MM.1S (cell line): ENCODE measurements at regions not wholly inside any gene's neighbourhood (a gene's known extent, or its start where the extent isn't known, plus 50 kb on each side); places are given as distances from the start of the nearest gene placed in this dataset.

Experiments
- DNase-seq: peaks from one replicate; pipeline ENCODE4 v3.0.0-alpha.2; 2015
- H2AFZ ChIP-seq: fragments of 300-600 bp; sonication (generic); 2 replicates; pipeline ENCODE4 v1.6.0; 2016; ENCODE audit warnings: antibody characterized with exemption, low read length
- H3F3A ChIP-seq: fragments of 300-600 bp; sonication (generic); 2 replicates; pipeline ENCODE4 v1.6.1; 2016; ENCODE audit warnings: mild to moderate bottlenecking, antibody characterized with exemption, low read length, moderate library complexity, mixed read lengths; ENCODE audit not compliant: insufficient read depth
- H3K27ac ChIP-seq: fragments of 300-600 bp; sonication (generic); 2 replicates; pipeline ENCODE4 v1.5.1; 2016; ENCODE audit warnings: mild to moderate bottlenecking, low read length
- H3K27me3 ChIP-seq: fragments of 300-600 bp; sonication (generic); replicated peaks from 2 replicates; pipeline ENCODE4 v1.6.0; 2016; ENCODE audit warnings: low read length; ENCODE audit not compliant: insufficient read depth
- H3K36me3 ChIP-seq: fragments of 300-600 bp; sonication (generic); replicated peaks from 2 replicates; pipeline ENCODE4 v1.6.1; 2016; ENCODE audit warnings: mild to moderate bottlenecking, low read length, mixed read lengths; ENCODE audit not compliant: insufficient read depth
- H3K4me1 ChIP-seq: fragments of 300-600 bp; sonication (generic); 2 replicates; pipeline ENCODE4 v1.6.1; 2016; ENCODE audit warnings: low read length, mixed read lengths
- H3K4me2 ChIP-seq: fragments of 300-600 bp; sonication (generic); 2 replicates; pipeline ENCODE4 v1.6.0; 2016; ENCODE audit warnings: low read depth, low read length
- H3K4me3 ChIP-seq: fragments of 300-600 bp; sonication (generic); 2 replicates; pipeline ENCODE4 v1.5.1; 2016; ENCODE audit warnings: low read length, mixed read lengths
- H3K79me2 ChIP-seq: fragments of 300-600 bp; sonication (generic); 2 replicates; pipeline ENCODE4 v1.6.1; 2016; ENCODE audit warnings: mixed run types, low read length, mixed read lengths
- H3K9ac ChIP-seq: fragments of 300-600 bp; sonication (generic); 2 replicates; pipeline ENCODE4 v1.6.1; 2016; ENCODE audit warnings: low read length, mixed read lengths
- H3K9me2 ChIP-seq: fragments of 300-600 bp; sonication (generic); replicated peaks from 2 replicates; pipeline ENCODE4 v1.6.1; 2016; ENCODE audit warnings: mild to moderate bottlenecking, low read length, mixed read lengths; ENCODE audit not compliant: insufficient read depth
- H3K9me3 ChIP-seq: fragments of 300-600 bp; sonication (generic); replicated peaks from 2 replicates; pipeline ENCODE4 v1.6.1; 2016; ENCODE audit warnings: mild to moderate bottlenecking, low read length, mixed read lengths; ENCODE audit not compliant: insufficient read depth
- H4K20me1 ChIP-seq: fragments of 300-600 bp; sonication (generic); 2 replicates; pipeline ENCODE4 v1.6.1; 2016; ENCODE audit warnings: mild to moderate bottlenecking, low read length, moderate library complexity, mixed read lengths; ENCODE audit not compliant: insufficient read depth
- EZH2 ChIP-seq: fragments of 300-600 bp; sonication (generic); optimal IDR thresholded peaks from 2 replicates; pipeline ENCODE3; 2017; ENCODE audit warnings: low read depth, mild to moderate bottlenecking, antibody characterized with exemption, low read length, mixed read lengths
- EZH2phosphoT487 ChIP-seq: fragments of 300-600 bp; sonication (generic); IDR thresholded peaks from 2 replicates; pipeline ENCODE4 v1.6.1; 2018; ENCODE audit warnings: antibody characterized with exemption, low read length
- TF ChIP-seq, protein P1 (sequence below): fragments of 300-600 bp; sonication (generic); IDR thresholded peaks from 2 replicates; pipeline ENCODE4 v1.5.1; 2016; ENCODE audit warnings: antibody characterized with exemption, low read length, mixed read lengths

DNA sequence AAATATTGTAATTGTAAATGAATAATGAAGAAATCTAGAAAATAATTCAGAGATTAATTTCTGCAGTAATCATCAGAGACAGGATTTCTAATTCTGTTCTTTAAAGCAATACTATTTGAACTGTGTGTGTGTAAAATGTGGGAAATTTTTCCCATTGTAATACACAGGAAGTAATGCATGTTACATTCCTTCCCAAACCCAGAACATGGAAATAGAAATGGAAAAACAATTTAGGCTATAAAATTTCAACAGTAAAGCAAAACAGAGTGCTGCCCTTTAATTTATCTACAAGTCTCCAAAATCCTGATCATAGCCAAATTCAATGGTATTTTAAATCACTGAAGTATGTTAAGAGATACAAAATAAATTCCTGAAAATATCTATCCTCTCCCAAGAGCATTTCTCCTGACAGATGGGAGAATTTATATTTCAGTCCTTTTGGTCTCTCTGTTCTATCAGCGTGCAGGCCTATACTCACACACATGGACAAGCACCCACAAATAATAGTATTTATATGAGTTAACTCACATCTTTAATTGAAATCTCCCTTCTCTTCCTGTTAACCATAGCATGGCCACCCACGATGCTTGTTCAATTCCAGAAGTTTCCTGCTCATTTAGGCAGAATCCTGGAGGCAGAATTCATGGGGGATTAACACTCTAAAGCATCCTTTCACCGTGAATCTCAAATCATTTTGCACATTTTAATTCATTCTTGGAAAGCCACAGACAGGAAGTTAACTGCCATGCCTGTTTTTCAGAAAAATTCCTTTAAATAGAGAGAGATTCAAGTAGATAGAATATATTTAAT lies 1465.4 kb upstream of the FLRT2 start:
- Histone ChIP-seq H4K20me1 (no peaks in the 10 kb centered on the region), H3K4me2 (no peak overlapping the region), H3K9me2 (no peaks in the 10 kb centered on the region), H3K79me2 (no peaks in the 10 kb centered on the region), H3K9me3 (no peaks in the 10 kb centered on the region), H3K9ac (no peak overlapping the region), H3K27ac (no peak overlapping the region), H3K4me1 (no peaks in the 10 kb centered on the region), H3K4me3 (no peak overlapping the region), H3K36me3 (no peaks in the 10 kb centered on the region), H3F3A (no peaks in the 10 kb centered on the region), H3K27me3 (no peaks in the 10 kb centered on the region), H2AFZ (no peak overlapping the region)
- no peak for DNase-seq
- TF ChIP-seq, protein P1, sequence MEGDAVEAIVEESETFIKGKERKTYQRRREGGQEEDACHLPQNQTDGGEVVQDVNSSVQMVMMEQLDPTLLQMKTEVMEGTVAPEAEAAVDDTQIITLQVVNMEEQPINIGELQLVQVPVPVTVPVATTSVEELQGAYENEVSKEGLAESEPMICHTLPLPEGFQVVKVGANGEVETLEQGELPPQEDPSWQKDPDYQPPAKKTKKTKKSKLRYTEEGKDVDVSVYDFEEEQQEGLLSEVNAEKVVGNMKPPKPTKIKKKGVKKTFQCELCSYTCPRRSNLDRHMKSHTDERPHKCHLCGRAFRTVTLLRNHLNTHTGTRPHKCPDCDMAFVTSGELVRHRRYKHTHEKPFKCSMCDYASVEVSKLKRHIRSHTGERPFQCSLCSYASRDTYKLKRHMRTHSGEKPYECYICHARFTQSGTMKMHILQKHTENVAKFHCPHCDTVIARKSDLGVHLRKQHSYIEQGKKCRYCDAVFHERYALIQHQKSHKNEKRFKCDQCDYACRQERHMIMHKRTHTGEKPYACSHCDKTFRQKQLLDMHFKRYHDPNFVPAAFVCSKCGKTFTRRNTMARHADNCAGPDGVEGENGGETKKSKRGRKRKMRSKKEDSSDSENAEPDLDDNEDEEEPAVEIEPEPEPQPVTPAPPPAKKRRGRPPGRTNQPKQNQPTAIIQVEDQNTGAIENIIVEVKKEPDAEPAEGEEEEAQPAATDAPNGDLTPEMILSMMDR = no peak
- TF ChIP-seq EZH2phosphoT487 (no peak), EZH2 (no peak)

DNA sequence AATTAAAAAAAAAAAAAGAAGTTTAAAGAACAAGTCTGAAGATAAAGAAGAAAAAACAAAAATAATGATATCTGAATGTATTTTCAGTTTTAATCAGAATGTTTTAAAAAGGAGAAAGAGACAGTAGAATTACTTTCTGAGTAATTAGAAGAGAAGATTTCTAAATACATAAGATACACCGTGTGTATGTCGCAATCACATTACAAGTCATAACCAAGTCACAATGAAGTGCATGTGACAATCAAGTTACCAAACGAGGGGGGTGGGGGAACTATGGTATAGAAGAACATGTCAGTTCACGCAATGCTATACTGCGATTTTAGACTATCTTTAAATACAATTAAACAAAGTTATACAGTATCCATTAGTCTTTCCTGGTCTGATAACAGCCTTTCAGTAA lies 1464.1 kb upstream of the FLRT2 start:
- no peak overlapping the region for H3K4me3 ChIP-seq
- H3K9me3 ChIP-seq = no peaks in the 10 kb centered on the region
- no peak for DNase-seq
- H3K4me1 ChIP-seq = no peaks in the 10 kb centered on the region
- no peaks in the 10 kb centered on the region for H3K36me3 ChIP-seq
- H3F3A ChIP-seq = no peaks in the 10 kb centered on the region
- TF ChIP-seq EZH2 = no peak
- TF ChIP-seq, protein P1 = no peak
- no peaks in the 10 kb centered on the region for H3K9me2 ChIP-seq
- no peaks in the 10 kb centered on the region for H4K20me1 ChIP-seq
- H3K9ac ChIP-seq = no peak overlapping the region
- no peaks in the 10 kb centered on the region for H3K27me3 ChIP-seq
- H2AFZ ChIP-seq = no peak overlapping the region
- H3K79me2 ChIP-seq = no peaks in the 10 kb centered on the region
- no peak overlapping the region for H3K4me2 ChIP-seq
- no peak overlapping the region for H3K27ac ChIP-seq

DNA sequence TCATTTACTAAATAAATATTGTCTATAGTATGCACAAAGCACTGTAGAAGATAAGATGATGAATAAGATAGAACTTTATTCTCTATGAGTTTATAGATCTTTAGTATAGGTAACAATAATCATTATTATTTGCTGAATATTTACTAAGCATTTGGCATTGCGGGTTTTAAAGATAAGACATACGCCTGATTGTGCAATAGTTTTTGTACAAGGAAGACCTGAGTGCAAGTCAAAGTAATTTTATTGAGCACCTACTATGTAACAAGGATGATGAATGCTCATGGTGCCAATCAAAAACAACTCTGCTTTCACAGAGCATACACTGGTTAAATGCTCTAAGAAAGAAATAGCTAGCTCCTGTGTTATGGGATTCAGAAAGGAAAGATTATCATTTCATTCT lies 1461.7 kb upstream of the FLRT2 start:
- H3K4me1 ChIP-seq = no peaks in the 10 kb centered on the region
- TF ChIP-seq EZH2phosphoT487 (no peak), EZH2 (no peak)
- TF ChIP-seq, protein P1 = no peak

More for the DNA sequence above, 1461.7 kb upstream of the FLRT2 start:
- no peak for DNase-seq
- Histone ChIP-seq H3K36me3 (no peaks in the 10 kb centered on the region), H3F3A (no peaks in the 10 kb centered on the region), H2AFZ (no peak overlapping the region), H4K20me1 (no peaks in the 10 kb centered on the region), H3K9me2 (no peaks in the 10 kb centered on the region), H3K27me3 (no peaks in the 10 kb centered on the region), H3K4me3 (no peak overlapping the region), H3K4me2 (no peak overlapping the region), H3K9ac (no peak overlapping the region), H3K79me2 (no peaks in the 10 kb centered on the region), H3K9me3 (no peaks in the 10 kb centered on the region), H3K27ac (no peak overlapping the region)
